ENCODE measurements at regions not wholly inside any gene's neighbourhood (a gene's known extent, or its start where the extent isn't known, plus 50 kb on each side); places are given as distances from the start of the nearest gene placed in this dataset.

DNA sequence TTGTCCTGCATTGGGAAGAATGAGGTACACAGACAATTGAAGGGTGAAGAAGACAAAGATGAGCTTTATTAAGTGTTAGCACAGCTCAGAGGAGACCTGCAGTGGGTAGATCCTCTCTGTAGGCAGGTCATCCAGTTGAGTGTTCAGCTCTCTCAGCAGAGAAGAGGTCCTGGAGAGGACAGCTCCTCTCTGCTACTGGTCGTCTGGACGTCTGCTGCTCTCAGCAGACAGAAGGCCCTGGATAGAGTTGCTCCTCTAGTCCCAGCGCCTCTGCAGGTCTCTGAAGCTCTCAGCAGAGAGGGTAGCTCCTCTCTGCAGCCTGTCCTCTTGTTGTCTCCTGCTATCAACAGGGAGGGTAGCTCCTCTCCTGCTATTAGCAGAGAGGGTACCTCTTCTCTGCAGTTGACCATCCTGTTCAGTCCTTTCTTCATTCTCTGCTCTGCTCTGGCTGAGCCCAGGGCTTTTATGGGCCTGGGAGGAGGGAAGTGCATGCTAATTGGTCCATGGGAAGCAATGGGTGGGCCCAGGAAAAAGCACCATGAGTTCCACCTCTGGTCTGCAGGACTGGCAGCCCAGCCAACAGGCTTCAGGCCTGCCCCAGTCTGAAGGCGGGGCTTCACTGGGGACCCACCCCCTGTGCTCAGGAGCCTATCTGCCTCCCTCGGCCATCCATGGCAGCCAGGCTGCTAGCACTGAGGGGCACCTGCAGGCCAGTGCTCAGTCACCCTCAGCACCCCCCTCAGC is 54.1 kb upstream of the IBSP start:
- TF ChIP-seq, protein P1, sequence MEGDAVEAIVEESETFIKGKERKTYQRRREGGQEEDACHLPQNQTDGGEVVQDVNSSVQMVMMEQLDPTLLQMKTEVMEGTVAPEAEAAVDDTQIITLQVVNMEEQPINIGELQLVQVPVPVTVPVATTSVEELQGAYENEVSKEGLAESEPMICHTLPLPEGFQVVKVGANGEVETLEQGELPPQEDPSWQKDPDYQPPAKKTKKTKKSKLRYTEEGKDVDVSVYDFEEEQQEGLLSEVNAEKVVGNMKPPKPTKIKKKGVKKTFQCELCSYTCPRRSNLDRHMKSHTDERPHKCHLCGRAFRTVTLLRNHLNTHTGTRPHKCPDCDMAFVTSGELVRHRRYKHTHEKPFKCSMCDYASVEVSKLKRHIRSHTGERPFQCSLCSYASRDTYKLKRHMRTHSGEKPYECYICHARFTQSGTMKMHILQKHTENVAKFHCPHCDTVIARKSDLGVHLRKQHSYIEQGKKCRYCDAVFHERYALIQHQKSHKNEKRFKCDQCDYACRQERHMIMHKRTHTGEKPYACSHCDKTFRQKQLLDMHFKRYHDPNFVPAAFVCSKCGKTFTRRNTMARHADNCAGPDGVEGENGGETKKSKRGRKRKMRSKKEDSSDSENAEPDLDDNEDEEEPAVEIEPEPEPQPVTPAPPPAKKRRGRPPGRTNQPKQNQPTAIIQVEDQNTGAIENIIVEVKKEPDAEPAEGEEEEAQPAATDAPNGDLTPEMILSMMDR (IDR thresholded peaks at IDR 0.05): no peak
- no peak for TF ChIP-seq POLR2A (IDR thresholded peaks at IDR 0.05)

Data from adrenal gland (tissue), 5 donors.